Activated T-helper 1 cell treated with anti-CD3 and anti-CD28 coated beads, Interleukin-2, amount 50 U/mL, for 16 hours (primary cell): ENCODE measurements at regions not wholly inside any gene's neighbourhood (a gene's known extent, or its start where the extent isn't known, plus 50 kb on each side); places are given as distances from the start of the nearest gene placed in this dataset.

Source experiments
- DNase-seq, 2 donors: peaks; one replicate each; pipeline ENCODE4 v3.0.0-alpha.2; 2020; ENCODE audit warnings: low read depth in 1 of 2, low spot score in 1 of 2

- no peak for DNase-seq
Observed at GRCh38 chr3:66592016-66592761, 91.4 kb upstream of the LRIG1 start.

GRCh38 chr3:66592927-66593625, 92.3 kb upstream of the LRIG1 start:
- DNase-seq, result no peak

- DNase-seq, result no peak
Observed at GRCh38 chr3:66593978-66594377, 93.2 kb upstream of the LRIG1 start.

- no peak for DNase-seq
Observed at GRCh38 chr3:66597308-66597863, 96.6 kb upstream of the LRIG1 start.

GRCh38 chr3:66598168-66598567, 97.3 kb upstream of the LRIG1 start:
- DNase-seq, result no peak

GRCh38 chr3:66602237-66602636, 101.4 kb upstream of the LRIG1 start:
- no peak for DNase-seq

DNA sequence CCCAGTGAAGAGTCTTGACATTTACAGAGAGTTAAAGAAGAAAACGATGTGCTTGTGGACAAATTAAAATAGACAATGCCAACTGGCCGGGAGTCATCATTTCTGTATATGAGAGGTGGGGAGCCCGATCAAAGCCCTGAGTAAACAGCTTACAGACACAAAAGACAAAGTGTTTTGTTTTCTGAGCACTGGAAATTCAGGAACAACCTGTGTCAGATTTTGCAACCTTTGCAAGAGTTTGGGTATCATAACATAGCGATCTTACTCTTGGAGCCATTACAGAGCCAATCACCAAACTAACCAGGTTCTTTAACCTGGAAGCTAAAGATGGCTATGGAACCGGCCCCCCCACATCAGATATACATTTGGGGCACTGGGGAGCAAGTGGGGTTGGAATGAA, 101.9 kb upstream of the LRIG1 start:
- no peak for DNase-seq

- DNase-seq, result no peak
Observed at GRCh38 chr3:66603151-66603611, 102.4 kb upstream of the LRIG1 start.

- DNase-seq, result no peak
Observed at GRCh38 chr3:66604481-66604880, 103.7 kb upstream of the LRIG1 start.

GRCh38 chr3:66606126-66606525, 105.3 kb upstream of the LRIG1 start:
- DNase-seq, result no peak

DNA sequence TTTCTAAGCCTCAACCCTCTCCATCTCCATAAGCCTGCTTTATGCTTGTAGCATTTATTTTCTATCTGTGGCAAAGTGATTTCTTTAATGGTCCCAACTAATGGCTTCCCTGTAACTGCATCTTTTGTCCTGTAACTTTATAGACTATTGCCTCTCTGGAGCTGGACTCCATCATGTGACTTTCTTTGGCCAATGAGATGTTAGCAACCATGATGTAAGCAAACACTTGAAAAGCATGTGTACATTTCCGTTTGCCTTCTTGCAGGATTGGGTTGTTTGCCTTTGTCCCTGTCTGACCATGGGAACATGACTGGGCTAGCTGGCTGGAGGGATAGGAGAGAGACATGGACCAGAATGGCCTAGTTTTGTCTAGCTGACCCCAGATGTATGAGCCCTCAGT, 106.0 kb upstream of the LRIG1 start:
- DNase-seq, result no peak

DNA sequence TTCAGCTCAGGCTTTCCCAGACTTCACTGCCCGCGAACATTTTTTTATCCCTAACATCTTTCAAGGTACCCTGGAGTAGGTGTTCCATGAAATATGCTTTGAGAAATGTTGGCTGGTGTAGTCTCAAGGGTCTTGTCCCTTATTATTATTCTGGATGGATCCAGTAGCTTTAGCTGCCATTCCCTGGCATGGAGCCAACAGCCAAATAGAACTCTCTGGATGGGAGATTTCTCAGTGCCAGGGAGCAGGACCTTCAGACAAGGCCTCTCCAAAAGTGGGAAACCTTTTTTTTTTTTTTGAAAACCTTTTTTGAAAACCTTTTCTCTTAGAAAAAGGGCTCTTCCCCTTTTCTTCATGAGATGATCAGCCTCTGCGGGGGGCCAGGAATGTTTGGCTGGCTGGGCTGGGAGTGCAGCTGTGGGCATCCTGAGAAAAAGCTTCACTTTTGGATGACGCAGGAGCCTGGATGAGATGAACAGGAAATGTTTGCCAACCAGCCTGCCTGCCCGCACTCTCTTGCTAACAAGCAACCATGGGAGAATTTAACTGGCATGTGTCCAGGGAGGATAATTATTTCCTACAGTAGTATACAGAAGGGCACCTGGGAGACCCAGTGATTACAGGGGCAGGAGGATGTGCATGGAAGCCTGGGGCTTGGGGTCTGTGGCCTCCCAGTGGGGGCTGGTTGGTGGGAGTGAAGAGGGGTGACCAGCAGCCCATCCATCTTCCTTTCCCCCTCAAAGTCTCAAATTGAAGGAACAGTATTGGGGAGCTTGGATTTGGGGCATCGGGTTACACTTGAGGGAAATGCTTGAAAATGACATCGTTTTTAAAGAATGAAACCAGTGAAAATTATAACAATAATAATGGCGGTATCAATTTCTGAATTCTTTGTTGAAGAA, 109.1 kb upstream of the LRIG1 start:
- no peak for DNase-seq

GRCh38 chr3:66610562-66610909, 109.7 kb upstream of the LRIG1 start:
- no peak for DNase-seq

- no peak for DNase-seq
Observed at GRCh38 chr3:66615643-66616301, 115.0 kb upstream of the LRIG1 start.

- no peak for DNase-seq
Observed at GRCh38 chr3:66617351-66617750, 116.5 kb upstream of the LRIG1 start.

GRCh38 chr3:66618066-66618465, 117.2 kb upstream of the LRIG1 start:
- no peak for DNase-seq

GRCh38 chr3:66620296-66620695, 119.5 kb upstream of the LRIG1 start:
- no peak for DNase-seq

DNA sequence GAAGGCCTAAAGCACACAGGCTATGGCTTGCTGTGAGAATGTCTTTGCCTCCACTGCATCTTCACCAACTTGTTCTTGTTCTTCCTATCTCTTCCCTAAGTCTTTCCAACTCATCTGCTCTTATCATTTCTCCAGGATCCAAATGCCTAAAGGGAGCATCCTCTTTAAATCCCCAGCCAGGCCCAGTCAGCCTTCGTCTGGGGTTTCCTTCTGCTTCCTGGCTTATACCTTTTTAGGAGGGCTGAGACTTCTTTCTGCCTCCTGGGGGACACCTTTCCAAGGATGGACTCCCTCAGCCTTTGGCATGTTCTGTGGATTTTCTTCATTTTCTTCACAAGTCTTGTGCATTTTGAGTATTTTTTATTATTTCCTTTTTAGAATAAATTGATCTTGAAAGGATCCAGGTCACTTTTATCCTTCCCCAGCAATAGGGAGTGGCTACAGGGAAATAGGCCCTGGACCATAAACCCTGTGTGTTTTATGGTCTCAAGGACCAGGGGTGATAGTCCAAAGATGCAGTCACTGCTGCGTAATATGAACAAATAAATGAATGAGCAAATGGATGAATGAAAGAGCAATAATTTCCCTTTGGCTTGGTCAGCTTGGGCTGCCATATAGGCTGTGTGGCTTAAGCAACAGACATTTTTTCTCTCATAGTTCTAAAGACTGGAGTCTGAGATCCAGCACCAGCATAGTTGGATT, 122.1 kb upstream of the LRIG1 start:
- DNase-seq, result no peak

DNA sequence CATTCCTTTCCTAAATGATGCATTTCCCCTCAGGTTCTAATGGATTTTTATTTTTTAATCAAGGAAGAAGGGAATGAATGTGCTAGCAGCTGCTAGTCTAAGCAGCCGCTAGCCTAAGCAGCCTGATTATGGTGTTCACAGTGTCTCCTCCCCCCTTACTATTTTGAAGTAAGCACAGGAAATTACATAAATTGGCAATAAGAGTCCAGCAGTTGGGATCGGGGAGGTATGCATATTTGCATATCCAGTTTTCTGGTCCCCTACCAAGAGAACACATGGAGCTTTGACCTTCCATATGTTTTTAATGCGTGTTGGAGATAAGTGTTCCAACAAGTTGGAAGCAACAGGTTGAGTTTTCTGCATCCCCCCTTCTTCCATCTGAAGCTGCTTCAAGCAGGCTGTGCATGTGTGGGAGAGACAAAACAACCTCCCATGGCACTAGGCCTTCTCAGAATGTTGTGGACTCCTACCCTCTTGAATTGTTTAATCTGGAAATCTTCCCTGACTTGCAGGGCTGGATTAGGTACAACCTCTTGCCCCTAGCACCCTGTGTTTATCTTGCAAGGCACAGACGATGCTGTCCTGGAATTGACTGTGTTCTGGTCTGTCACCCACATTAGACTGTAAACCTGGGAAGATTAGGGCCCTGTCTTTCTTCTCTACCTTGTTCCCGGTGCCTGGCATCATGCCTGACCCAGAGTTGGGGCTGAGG, 124.8 kb upstream of the LRIG1 start:
- no peak for DNase-seq
